Keratinocyte (primary cell): ENCODE measurements at regions not wholly inside any gene's neighbourhood (a gene's known extent, or its start where the extent isn't known, plus 50 kb on each side); places are given as distances from the start of the nearest gene placed in this dataset.
"Not testable (repeated sequence)": the region's sequence is repeated elsewhere in the genome, so short reads cannot be mapped to it uniquely, and the experiment has no call there.

ENCODE experiments used
- DNase-seq: peaks from one replicate; pipeline ENCODE4 v3.0.0-alpha.2; 2011; ENCODE audit warnings: low read depth, missing footprints, low spot score
- FAIRE-seq: peaks from 2 replicates; lab custom pipeline; 2011; peaks lifted over from hg19 to GRCh38; lab: Jason Lieb, UNC
- H2AFZ ChIP-seq: 2 replicates; pipeline ENCODE4 v1.6.0; 2012; ENCODE audit warnings: low read length, control low read depth, inconsistent platforms; ENCODE audit not compliant: control insufficient read depth
- H3K27ac ChIP-seq: 2 replicates; pipeline ENCODE4 v1.5.1; 2011; ENCODE audit warnings: low read length; ENCODE audit not compliant: control insufficient read depth, insufficient read depth
- H3K27me3 ChIP-seq: 3 replicates; pipeline ENCODE4 v1.6.0; 2011; ENCODE audit warnings: low read length; ENCODE audit not compliant: control insufficient read depth, insufficient read depth; ENCODE audit errors: extremely low read depth
- H3K36me3 ChIP-seq, 2 experiments: 2 replicates in 1 of 2; 3 replicates in 1 of 2; pipeline ENCODE4 v1.5.1; 2011; ENCODE audit warnings: low read length in 2 of 2, mild to moderate bottlenecking in 1 of 2; ENCODE audit not compliant: control insufficient read depth in 2 of 2, insufficient read depth in 2 of 2; ENCODE audit errors: extremely low read depth in 1 of 2
- H3K4me1 ChIP-seq: 3 replicates; pipeline ENCODE4 v1.5.1; 2011; ENCODE audit warnings: low read length; ENCODE audit not compliant: control insufficient read depth, insufficient read depth; ENCODE audit errors: extremely low read depth
- H3K4me2 ChIP-seq: 3 replicates; pipeline ENCODE4 v1.6.0; 2011; ENCODE audit warnings: low read depth, low read length; ENCODE audit not compliant: control insufficient read depth, insufficient read depth; ENCODE audit errors: extremely low read depth
- H3K4me3 ChIP-seq, 3 experiments: fragments of 200-600 bp in 1 of 3; sonication (generic) in 1 of 3; 2 replicates in 2 of 3; 3 replicates in 1 of 3; pipeline ENCODE4 v1.5.1; 2011 to 2016; ENCODE audit warnings: low read length in 3 of 3, mild to moderate bottlenecking in 3 of 3, control low read depth in 2 of 3, inconsistent platforms in 1 of 3, low read depth in 1 of 3, mixed read lengths in 1 of 3, mixed run types in 1 of 3, moderate library complexity in 1 of 3; ENCODE audit not compliant: control insufficient read depth in 2 of 3, insufficient read depth in 2 of 3; ENCODE audit errors: extremely low read depth in 1 of 3
- H3K79me2 ChIP-seq: 2 replicates; pipeline ENCODE4 v1.6.0; 2012; ENCODE audit warnings: low read length; ENCODE audit not compliant: control insufficient read depth, insufficient read depth
- H3K9ac ChIP-seq: 3 replicates; pipeline ENCODE4 v1.6.0; 2011; ENCODE audit warnings: low read length; ENCODE audit not compliant: control insufficient read depth, insufficient read depth; ENCODE audit errors: extremely low read depth
- H3K9me1 ChIP-seq: 3 replicates; pipeline ENCODE4 v1.6.0; 2011; ENCODE audit warnings: low read length; ENCODE audit not compliant: control insufficient read depth, insufficient read depth; ENCODE audit errors: extremely low read depth
- H3K9me3 ChIP-seq: 2 replicates; pipeline ENCODE4 v1.5.1; 2012; ENCODE audit warnings: low read depth, low read length; ENCODE audit not compliant: control insufficient read depth
- H4K20me1 ChIP-seq: 3 replicates; pipeline ENCODE4 v1.6.0; 2011; ENCODE audit warnings: low read length; ENCODE audit not compliant: control insufficient read depth, insufficient read depth; ENCODE audit errors: extremely low read depth
- CTCF ChIP-seq, 3 experiments: IDR thresholded peaks in 1 of 3; conservative IDR thresholded peaks in 1 of 3; optimal IDR thresholded peaks in 1 of 3; 2 replicates in 2 of 3; 3 replicates in 1 of 3; pipeline versions ENCODE3 to v1.5.1; 2011; ENCODE audit warnings: low read length in 3 of 3, mild to moderate bottlenecking in 3 of 3, moderate library complexity in 2 of 3, control low read depth in 1 of 3, inconsistent platforms in 1 of 3; ENCODE audit not compliant: insufficient read depth in 2 of 3; ENCODE audit errors: extremely low read depth in 1 of 3
- EZH2 ChIP-seq: IDR thresholded peaks from one replicate; pipeline ENCODE4 v1.6.1; 2012; ENCODE audit warnings: inconsistent platforms, mild to moderate bottlenecking, low read length, moderate library complexity
- dilution Hi-C: fragments of 300-500 bp; cut with MboI; formaldehyde crosslinking; loops from one replicate; pipeline ENCODE4 v1.7.0; 2020; ENCODE audit warnings: low sequenced_read_pairs; ENCODE audit not compliant: extremely low pct_ligation_motif_present

- Histone ChIP-seq H3K4me1 (no peaks in the 10 kb centered on the region), H3K9me3 (peaks cover 7% of the 10 kb centered on the region), H3K9ac (no peak overlapping the region), H3K9me1 (no peaks in the 10 kb centered on the region), H4K20me1 (no peaks in the 10 kb centered on the region), H3K36me3 (no peaks in the 10 kb centered on the region), H3K27me3 (no peaks in the 10 kb centered on the region), H2AFZ (no peak overlapping the region), H3K27ac (no peak overlapping the region), H3K4me3 (no peak overlapping the region), H3K4me2 (no peak overlapping the region), H3K79me2 (no peaks in the 10 kb centered on the region)
- TF ChIP-seq CTCF (optimal IDR thresholded peaks at IDR 0.05 in 1 of 3, IDR thresholded peaks at IDR 0.05 in 1 of 3, conservative IDR thresholded peaks at IDR 0.05 in 1 of 3; ENCODE audit: extremely low read depth in 1 of 3, insufficient read depth in 2 of 3, low read length in 3 of 3) (no peak), EZH2 (no peak)
- no peak for DNase-seq
- no peak for FAIRE-seq
- dilution Hi-C loops = no loop called here
Observed at GRCh38 chr4:179666226-179666625, 2224.0 kb upstream of the AGA start.

DNA sequence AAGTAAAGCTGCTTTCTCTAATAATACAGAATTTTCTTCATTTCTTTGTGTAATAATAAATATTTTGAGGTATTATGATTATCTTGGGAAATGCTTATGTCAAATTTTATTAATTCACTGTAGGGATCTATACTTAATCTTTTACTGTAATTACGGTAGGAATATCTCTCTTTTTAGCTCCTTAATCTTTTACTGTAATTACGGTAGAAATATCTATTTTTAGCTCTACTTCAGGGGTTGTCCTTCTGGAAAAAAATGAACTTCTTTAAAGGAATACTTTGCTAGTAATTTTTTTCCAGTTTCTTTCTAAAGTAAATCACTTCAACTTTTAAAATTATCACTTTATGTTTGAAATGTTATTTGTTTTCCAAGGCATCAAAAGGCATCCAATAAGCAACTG lies 2229.4 kb upstream of the AGA start:
- no peak overlapping the region for H3K4me3 ChIP-seq
- no peaks in the 10 kb centered on the region for H3K36me3 ChIP-seq
- H2AFZ ChIP-seq = no peak overlapping the region
- no peaks in the 10 kb centered on the region for H3K27me3 ChIP-seq
- no peak for DNase-seq
- H3K9ac ChIP-seq = no peak overlapping the region
- H3K79me2 ChIP-seq = no peaks in the 10 kb centered on the region
- no peak for TF ChIP-seq EZH2
- dilution Hi-C loops = no loop called here
- no peaks in the 10 kb centered on the region for H3K9me1 ChIP-seq
- no peak overlapping the region for H3K27ac ChIP-seq
- no peak overlapping the region for H3K4me2 ChIP-seq
- FAIRE-seq = no peak
- no peaks in the 10 kb centered on the region for H4K20me1 ChIP-seq
- H3K9me3 ChIP-seq = no peaks in the 10 kb centered on the region
- no peaks in the 10 kb centered on the region for H3K4me1 ChIP-seq

DNA sequence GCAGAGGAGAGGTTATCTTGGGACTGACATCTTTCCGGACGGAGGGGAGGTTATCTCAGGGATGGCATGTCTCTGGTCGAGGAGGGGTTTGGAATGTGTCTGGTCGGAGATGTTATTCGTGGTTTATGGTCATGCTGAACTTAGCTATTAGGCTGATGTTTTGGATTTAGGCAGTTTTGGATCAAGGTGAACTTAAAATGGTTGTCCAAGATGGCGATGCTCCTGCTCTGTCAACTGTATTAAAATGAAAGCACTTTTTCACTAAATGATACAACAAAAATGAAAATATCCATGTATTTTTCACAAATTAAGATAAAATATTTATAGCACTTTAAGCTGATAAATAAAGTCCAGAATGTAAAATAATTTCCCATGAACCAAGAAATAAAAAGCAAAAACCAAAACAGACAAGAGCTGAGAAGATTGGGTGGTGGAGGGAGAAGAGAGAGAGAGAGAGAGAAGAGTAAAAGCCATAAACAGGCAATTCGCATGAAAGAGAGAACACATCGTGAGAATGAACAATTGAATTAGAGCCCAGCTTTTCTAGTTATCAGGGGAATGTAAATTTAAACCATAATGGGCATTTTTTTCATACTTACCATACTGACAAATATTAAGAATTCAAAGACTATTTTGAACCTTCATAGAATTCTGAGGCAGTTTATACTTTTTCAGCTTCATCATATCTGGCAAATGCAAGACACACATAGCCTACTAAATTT lies 2236.0 kb upstream of the AGA start:
- H3K27me3 ChIP-seq = no peaks in the 10 kb centered on the region
- no peak overlapping the region for H2AFZ ChIP-seq
- FAIRE-seq = no peak
- no peak overlapping the region for H3K9ac ChIP-seq
- H3K4me2 ChIP-seq = no peak overlapping the region
- no peak overlapping the region for H3K27ac ChIP-seq
- DNase-seq = no peak
- dilution Hi-C loops = no loop called here
- no peaks in the 10 kb centered on the region for H4K20me1 ChIP-seq
- H3K4me3 ChIP-seq = no peak overlapping the region
- no peaks in the 10 kb centered on the region for H3K9me1 ChIP-seq
- TF ChIP-seq EZH2 (no peak), CTCF (optimal IDR thresholded peaks at IDR 0.05 in 1 of 3, IDR thresholded peaks at IDR 0.05 in 1 of 3, conservative IDR thresholded peaks at IDR 0.05 in 1 of 3; ENCODE audit: extremely low read depth in 1 of 3, insufficient read depth in 2 of 3, low read length in 3 of 3) (no peak)
- no peaks in the 10 kb centered on the region for H3K4me1 ChIP-seq
- no peaks in the 10 kb centered on the region for H3K9me3 ChIP-seq
- H3K79me2 ChIP-seq = no peaks in the 10 kb centered on the region
- no peaks in the 10 kb centered on the region for H3K36me3 ChIP-seq

DNA sequence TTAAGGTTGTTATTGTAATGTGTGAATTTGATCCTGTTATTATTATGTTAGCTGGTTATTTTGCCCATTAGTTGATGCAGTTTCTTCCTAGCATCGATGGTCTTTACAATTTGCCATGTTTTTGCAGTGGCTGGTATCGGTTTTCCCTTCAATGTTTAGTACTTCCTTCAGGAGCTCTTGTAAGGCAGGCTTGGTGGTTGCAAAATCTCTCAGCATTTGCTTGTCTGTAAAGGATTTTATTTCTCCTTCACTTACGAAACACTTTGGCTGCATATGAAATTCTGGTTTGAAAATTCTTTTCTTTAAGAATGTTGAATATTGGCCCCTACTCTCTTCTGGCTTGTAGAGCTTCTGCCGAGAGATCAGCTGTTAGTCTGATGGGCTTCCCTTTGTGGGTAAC lies 2241.4 kb upstream of the AGA start:
- H3K27me3 ChIP-seq, H3K79me2 ChIP-seq, H3K4me3 ChIP-seq, H3K4me1 ChIP-seq, H3K9me3 ChIP-seq, H3K36me3 ChIP-seq, FAIRE-seq, H3K27ac ChIP-seq, H2AFZ ChIP-seq, H3K9ac ChIP-seq, H3K4me2 ChIP-seq, dilution Hi-C loops, H3K9me1 ChIP-seq, DNase-seq, H4K20me1 ChIP-seq: not testable (repeated sequence)
